IPS DF 6.9 (cell line): ENCODE measurements at regions not wholly inside any gene's neighbourhood (a gene's known extent, or its start where the extent isn't known, plus 50 kb on each side); places are given as distances from the start of the nearest gene placed in this dataset.

Source experiments
- DNase-seq: peaks from one replicate; pipeline ENCODE4 v3.0.0-alpha.2; 2013; ENCODE audit warnings: low read depth, low spot score
- H3K27ac ChIP-seq: one replicate; pipeline ENCODE4 v1.5.1; 2013; ENCODE audit warnings: low read length, control low read depth
- H3K27me3 ChIP-seq: 2 replicates; pipeline ENCODE4 v1.6.1; 2013; ENCODE audit warnings: mild to moderate bottlenecking, low read length; ENCODE audit not compliant: control insufficient read depth, insufficient read depth
- H3K36me3 ChIP-seq: 2 replicates; pipeline ENCODE4 v1.6.1; 2013; ENCODE audit warnings: low read length; ENCODE audit not compliant: control insufficient read depth, insufficient read depth
- H3K4me1 ChIP-seq: 2 replicates; pipeline ENCODE4 v1.6.1; 2013; ENCODE audit warnings: low read length; ENCODE audit not compliant: control insufficient read depth, insufficient read depth
- H3K4me3 ChIP-seq: 2 replicates; pipeline ENCODE4 v1.5.1; 2013; ENCODE audit warnings: mild to moderate bottlenecking, low read length
- H3K9me3 ChIP-seq: 2 replicates; pipeline ENCODE4 v1.6.1; 2013; ENCODE audit warnings: low read length, inconsistent platforms; ENCODE audit not compliant: control insufficient read depth, insufficient read depth
- WGBS: extraction: QIAGEN DNeasy Blood & Tissue Kit; methylation state at CpG from one replicate; pipeline ENCODE4 v1.1.7; 2013; ENCODE audit warnings: mixed read lengths, missing lambda C conversion rate; ENCODE audit not compliant: insufficient read length, insufficient coverage; 5-methylcytosine and 5-hydroxymethylcytosine counted together

- Histone ChIP-seq H3K4me1 (0 out of 2 replicates have a peak, but pooled peaks cover 1% of the 10 kb centered on the region), H3K27ac (no peak overlapping the region), H3K4me3 (no peak overlapping the region), H3K9me3 (no peaks in the 10 kb centered on the region), H3K27me3 (no peaks in the 10 kb centered on the region), H3K36me3 (no peaks in the 10 kb centered on the region; the same call in 1 of the 2 replicates)
- DNase-seq: no peak
- WGBS: no CpG with 5 or more reads among the region's 3 CpGs
Observed at GRCh38 chr11:92762121-92762540, 207.3 kb upstream of the MTNR1B start.

- no peak overlapping the region for H3K4me3 ChIP-seq
- H3K27me3 ChIP-seq: no peaks in the 10 kb centered on the region
- H3K4me1 ChIP-seq: 0 out of 2 replicates have a peak, but pooled peaks cover 1% of the 10 kb centered on the region
- H3K27ac ChIP-seq: no peak overlapping the region
- no peaks in the 10 kb centered on the region; the same call in 1 of the 2 replicates for H3K36me3 ChIP-seq
- no peaks in the 10 kb centered on the region for H3K9me3 ChIP-seq
- no peak for DNase-seq
Observed at GRCh38 chr11:92763336-92763735, 206.1 kb upstream of the MTNR1B start.

GRCh38 chr11:92764128-92764527 lies 205.3 kb upstream of the MTNR1B start:
- H3K27ac ChIP-seq: no peak overlapping the region

GRCh38 chr11:92765082-92765840 lies 204.2 kb upstream of the MTNR1B start:
- DNase-seq: no peak
- no peaks in the 10 kb centered on the region for H3K27me3 ChIP-seq
- no CpG with 5 or more reads among the region's 9 CpGs for WGBS
- H3K4me1 ChIP-seq: 0 out of 2 replicates have a peak, but pooled peaks cover 1% of the 10 kb centered on the region
- H3K9me3 ChIP-seq: no peaks in the 10 kb centered on the region
- H3K27ac ChIP-seq: no peak overlapping the region
- no peaks in the 10 kb centered on the region; the same call in 1 of the 2 replicates for H3K36me3 ChIP-seq
- H3K4me3 ChIP-seq: no peak overlapping the region

More at GRCh38 chr11:92764128-92764527, 205.3 kb upstream of the MTNR1B start:
- Histone ChIP-seq H3K4me3 (no peak overlapping the region), H3K27me3 (no peaks in the 10 kb centered on the region), H3K4me1 (0 out of 2 replicates have a peak, but pooled peaks cover 1% of the 10 kb centered on the region), H3K36me3 (no peaks in the 10 kb centered on the region; the same call in 1 of the 2 replicates), H3K9me3 (no peaks in the 10 kb centered on the region)
- no CpG with 5 or more reads among the region's 4 CpGs for WGBS
- no peak for DNase-seq

- DNase-seq: peak; percentile 43
- Histone ChIP-seq H3K4me1 (0 out of 2 replicates have a peak, but pooled peaks cover 1% of the 10 kb centered on the region), H3K27me3 (no peaks in the 10 kb centered on the region), H3K4me3 (no peak overlapping the region), H3K36me3 (no peaks in the 10 kb centered on the region; the same call in 1 of the 2 replicates), H3K27ac (no peak overlapping the region), H3K9me3 (no peaks in the 10 kb centered on the region)
- WGBS: no CpG with 5 or more reads among the region's 10 CpGs
Observed at GRCh38 chr11:92765965-92766371, 203.5 kb upstream of the MTNR1B start.

- Histone ChIP-seq H3K4me3 (no peak overlapping the region), H3K27ac (no peak overlapping the region), H3K9me3 (no peaks in the 10 kb centered on the region), H3K4me1 (0 out of 2 replicates have a peak, but pooled peaks cover 1% of the 10 kb centered on the region), H3K27me3 (no peaks in the 10 kb centered on the region), H3K36me3 (no peaks in the 10 kb centered on the region; the same call in 1 of the 2 replicates)
- no peak for DNase-seq
- WGBS: no CpG with 5 or more reads among the region's 7 CpGs
Observed at GRCh38 chr11:92766698-92767097, 202.8 kb upstream of the MTNR1B start.

GRCh38 chr11:92767416-92767815 lies 202.0 kb upstream of the MTNR1B start:
- Histone ChIP-seq H3K4me3 (no peak overlapping the region), H3K36me3 (no peaks in the 10 kb centered on the region; the same call in 1 of the 2 replicates), H3K27ac (no peak overlapping the region), H3K4me1 (0 out of 2 replicates have a peak, but pooled peaks cover 1% of the 10 kb centered on the region), H3K27me3 (no peaks in the 10 kb centered on the region), H3K9me3 (no peaks in the 10 kb centered on the region)
- WGBS: no CpG with 5 or more reads among the region's 1 CpG
- no peak for DNase-seq

GRCh38 chr11:92768121-92768840 lies 201.2 kb upstream of the MTNR1B start:
- Histone ChIP-seq H3K9me3 (no peaks in the 10 kb centered on the region), H3K27me3 (no peaks in the 10 kb centered on the region), H3K4me1 (0 out of 2 replicates have a peak, but pooled peaks cover 1% of the 10 kb centered on the region), H3K4me3 (no peak overlapping the region), H3K36me3 (no peaks in the 10 kb centered on the region; the same call in 1 of the 2 replicates), H3K27ac (no peak overlapping the region)
- no CpG with 5 or more reads among the region's 5 CpGs for WGBS
- DNase-seq: no peak

GRCh38 chr11:92769112-92769511 lies 200.3 kb upstream of the MTNR1B start:
- no peak for DNase-seq
- Histone ChIP-seq H3K27ac (no peak overlapping the region), H3K4me3 (no peak overlapping the region), H3K36me3 (no peaks in the 10 kb centered on the region), H3K9me3 (no peaks in the 10 kb centered on the region), H3K27me3 (no peaks in the 10 kb centered on the region), H3K4me1 (0 out of 2 replicates have a peak, but pooled peaks cover 1% of the 10 kb centered on the region)
- no CpG with 5 or more reads among the region's 2 CpGs for WGBS

GRCh38 chr11:92770419-92770818 lies 199.0 kb upstream of the MTNR1B start:
- no peaks in the 10 kb centered on the region for H3K27me3 ChIP-seq
- H3K27ac ChIP-seq: no peak overlapping the region
- DNase-seq: no peak
- 0 out of 2 replicates have a peak, but pooled peaks cover 1% of the 10 kb centered on the region for H3K4me1 ChIP-seq
- no CpG with 5 or more reads among the region's 7 CpGs for WGBS
- H3K4me3 ChIP-seq: no peak overlapping the region
- no peaks in the 10 kb centered on the region for H3K36me3 ChIP-seq
- no peaks in the 10 kb centered on the region for H3K9me3 ChIP-seq
